AG10803 (cell line): ENCODE measurements at regions not wholly inside any gene's neighbourhood (a gene's known extent, or its start where the extent isn't known, plus 50 kb on each side); places are given as distances from the start of the nearest gene placed in this dataset.

Source experiments
- DNase-seq: peaks from one replicate; pipeline ENCODE4 v3.0.0; 2010; ENCODE audit warnings: low read depth
- H3K4me3 ChIP-seq: 2 replicates; pipeline ENCODE4 v1.5.1; 2011; ENCODE audit warnings: mild to moderate bottlenecking, low read length, control low read depth
- CTCF ChIP-seq: conservative IDR thresholded peaks from 2 replicates; pipeline ENCODE4 v1.5.1; 2011; ENCODE audit warnings: mild to moderate bottlenecking, low read length, control low read depth, inconsistent platforms

GRCh38 chr16:64542152-64542551 is 579.7 kb downstream of the CDH11 start:
- no peak for DNase-seq
- H3K4me3 ChIP-seq: no peak overlapping the region
- no peak for TF ChIP-seq CTCF

GRCh38 chr16:64541621-64542020 is 580.2 kb downstream of the CDH11 start:
- DNase-seq: no peak
- no peak for TF ChIP-seq CTCF
- no peak overlapping the region for H3K4me3 ChIP-seq

- H3K4me3 ChIP-seq: no peak overlapping the region
- TF ChIP-seq CTCF: no peak
- DNase-seq: no peak
These were observed 581.4 kb downstream of the CDH11 start for GRCh38 chr16:64540434-64540833.

GRCh38 chr16:64539811-64540371 is 582.0 kb downstream of the CDH11 start:
- H3K4me3 ChIP-seq: no peak overlapping the region
- DNase-seq: no peak
- no peak for TF ChIP-seq CTCF

- H3K4me3 ChIP-seq: no peak overlapping the region
- TF ChIP-seq CTCF: no peak
- no peak for DNase-seq
These were observed 587.6 kb downstream of the CDH11 start for GRCh38 chr16:64534180-64534780.

- no peak for DNase-seq
- no peak for TF ChIP-seq CTCF
- H3K4me3 ChIP-seq: no peak overlapping the region
These were observed 589.2 kb downstream of the CDH11 start for GRCh38 chr16:64532691-64533090.

GRCh38 chr16:64532117-64532516 is 589.7 kb downstream of the CDH11 start:
- DNase-seq: no peak
- no peak overlapping the region for H3K4me3 ChIP-seq
- no peak for TF ChIP-seq CTCF
